HepG2 (cell line): ENCODE measurements at regions not wholly inside any gene's neighbourhood (a gene's known extent, or its start where the extent isn't known, plus 50 kb on each side); places are given as distances from the start of the nearest gene placed in this dataset.

Experiments used
- FOXP1 ChIP-seq, 2 experiments: fragments of 450-650 bp in 1 of 2; IDR thresholded peaks; 2 replicates each; pipeline ENCODE4 v1.6.1; 2017 to 2018; ENCODE audit warnings: antibody characterized with exemption in 1 of 2
- TAF1 ChIP-seq: sonication (generic); formaldehyde crosslinking; IDR thresholded peaks from 2 replicates; pipeline ENCODE4 v1.4.0; 2020; ENCODE audit warnings: missing genetic modification reagents

DNA sequence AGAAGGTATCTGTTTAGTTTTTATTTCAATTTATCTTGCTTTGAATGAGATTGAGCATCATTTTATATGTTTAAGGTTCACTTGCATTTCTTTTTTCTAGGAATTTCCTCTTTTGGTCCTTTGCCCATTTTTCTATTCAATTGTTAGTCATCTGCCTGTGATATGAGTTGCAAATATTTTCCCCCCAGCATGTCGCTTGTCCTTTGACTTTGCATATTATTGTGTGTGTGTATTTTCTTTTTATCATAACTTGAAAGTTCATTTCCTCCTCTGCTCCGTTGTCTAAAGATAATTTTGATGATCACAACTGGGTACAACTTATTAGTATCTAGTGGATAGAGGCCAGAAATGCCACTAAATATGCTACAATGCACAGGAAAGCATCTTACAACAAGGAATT is 132.7 kb upstream of the MDFIC start:
- no peak for TF ChIP-seq FOXP1 (IDR thresholded peaks at IDR 0.05)
- no peak for TF ChIP-seq FOXP1 (CRISPR knock-in tag; IDR thresholded peaks at IDR 0.05)
- no peak for TF ChIP-seq TAF1 (CRISPR knock-in tag)
